GM23338 (cell line): ENCODE measurements at regions not wholly inside any gene's neighbourhood (a gene's known extent, or its start where the extent isn't known, plus 50 kb on each side); places are given as distances from the start of the nearest gene placed in this dataset.

ENCODE experiments used
- ATAC-seq: fragments of 200-7000 bp; cut with Tn5 transposase; 3 replicates; pipeline ENCODE4 v1.9.1; 2020
- DNase-seq: peaks from one replicate; pipeline ENCODE4 v3.0.0-alpha.2; 2015; ENCODE audit warnings: low spot score
- H2AFZ ChIP-seq: fragments of 200-600 bp; sonication (generic); 2 replicates; pipeline ENCODE4 v1.8.0; 2016; ENCODE audit warnings: antibody characterized with exemption, mild to moderate bottlenecking, moderate library complexity
- H3F3A ChIP-seq: fragments of 200-600 bp; sonication (generic); replicated peaks from 2 replicates; pipeline ENCODE4 v1.8.0; 2017; ENCODE audit warnings: antibody characterized with exemption, mixed run types, low read depth
- H3K27ac ChIP-seq: fragments of 200-600 bp; sonication (generic); 2 replicates; pipeline ENCODE4 v1.6.1; 2016; ENCODE audit warnings: low read depth
- H3K27me3 ChIP-seq: fragments of 200-600 bp; sonication (generic); 2 replicates; pipeline ENCODE4 v1.8.0; 2016; ENCODE audit warnings: mild to moderate bottlenecking, mixed run types, moderate library complexity; ENCODE audit not compliant: insufficient read depth
- H3K36me3 ChIP-seq: fragments of 200-600 bp; sonication (generic); 2 replicates; pipeline ENCODE4 v1.8.0; 2016; ENCODE audit warnings: mild to moderate bottlenecking; ENCODE audit not compliant: insufficient read depth
- H3K4me1 ChIP-seq: fragments of 200-600 bp; sonication (generic); 2 replicates; pipeline ENCODE4 v1.8.0; 2016; ENCODE audit warnings: mild to moderate bottlenecking, moderate library complexity; ENCODE audit not compliant: insufficient read depth
- H3K4me2 ChIP-seq: fragments of 200-600 bp; sonication (generic); 2 replicates; pipeline ENCODE4 v1.7.1; 2017; ENCODE audit warnings: mixed run types
- H3K4me3 ChIP-seq: fragments of 200-600 bp; sonication (generic); 2 replicates; pipeline ENCODE4 v1.6.1; 2016; ENCODE audit warnings: mixed run types
- H3K79me2 ChIP-seq: fragments of 200-600 bp; sonication (generic); replicated peaks from 2 replicates; pipeline ENCODE4 v1.8.0; 2017; ENCODE audit warnings: mild to moderate bottlenecking; ENCODE audit not compliant: insufficient read depth
- H3K9me2 ChIP-seq: fragments of 200-600 bp; sonication (generic); 2 replicates; pipeline ENCODE4 v1.8.0; 2017; ENCODE audit not compliant: insufficient read depth
- H4K20me1 ChIP-seq: fragments of 200-600 bp; sonication (generic); replicated peaks from 2 replicates; pipeline ENCODE4 v1.8.0; 2017; ENCODE audit warnings: mild to moderate bottlenecking; ENCODE audit not compliant: insufficient read depth
- H3K27ac Mint-ChIP-seq: 2 replicates; pipeline ENCODE4 v1.8.0; 2020; ENCODE audit warnings: inconsistent platforms, mild to moderate bottlenecking, moderate library complexity, mixed read lengths
- H3K27me3 Mint-ChIP-seq: 3 replicates; pipeline ENCODE4 v1.8.0; 2022; ENCODE audit warnings: low read depth, mild to moderate bottlenecking, moderate library complexity, mixed read lengths, inconsistent platforms; ENCODE audit not compliant: insufficient read depth, poor library complexity
- H3K36me3 Mint-ChIP-seq: 3 replicates; pipeline ENCODE4 v1.8.0; 2021; ENCODE audit warnings: low read depth, mild to moderate bottlenecking, inconsistent platforms, moderate library complexity, mixed read lengths
- H3K4me1 Mint-ChIP-seq: 3 replicates; pipeline ENCODE4 v1.8.0; 2020; ENCODE audit warnings: mild to moderate bottlenecking, inconsistent platforms, mixed read lengths
- H3K4me3 Mint-ChIP-seq: 3 replicates; pipeline ENCODE4 v1.8.0; 2021; ENCODE audit warnings: moderate library complexity, mild to moderate bottlenecking, inconsistent platforms, mixed read lengths
- H3K9me3 Mint-ChIP-seq: 3 replicates; pipeline ENCODE4 v1.8.0; 2020; ENCODE audit warnings: moderate library complexity, mild to moderate bottlenecking, inconsistent platforms, mixed read lengths
- CREB1 ChIP-seq: fragments of 250-450 bp; sonication (Bioruptor Pico); IDR thresholded peaks from 2 replicates; pipeline ENCODE4 v1.5.0; 2020; ENCODE audit warnings: low read depth, mild to moderate bottlenecking, moderate library complexity
- EZH2phosphoT487 ChIP-seq: fragments of 200-600 bp; sonication (generic); IDR thresholded peaks from one replicate; pipeline ENCODE4 v1.8.1; 2018; ENCODE audit warnings: antibody characterized with exemption; ENCODE audit not compliant: unreplicated experiment
- NANOG ChIP-seq: IDR thresholded peaks from 2 replicates; pipeline ENCODE4 v1.6.1; 2016; ENCODE audit warnings: antibody characterized with exemption, borderline replicate concordance
- ZNF114 ChIP-seq: fragments of 250-450 bp; sonication (Bioruptor Pico); IDR thresholded peaks from 2 replicates; pipeline ENCODE4 v1.5.0; 2020; ENCODE audit warnings: mild to moderate bottlenecking, moderate library complexity
- ZNF331 ChIP-seq: fragments of 250-450 bp; sonication (Bioruptor Pico); IDR thresholded peaks from 2 replicates; pipeline ENCODE4 v1.5.0; 2020; ENCODE audit warnings: low read depth, mild to moderate bottlenecking, moderate library complexity
- TF ChIP-seq, protein P1 (sequence below): fragments of 250-450 bp; sonication (Bioruptor Pico); IDR thresholded peaks from 2 replicates; pipeline ENCODE4 v1.5.0; 2020; ENCODE audit warnings: mild to moderate bottlenecking, moderate library complexity
- TF ChIP-seq, protein P2 (sequence below): IDR thresholded peaks from one replicate; pipeline ENCODE4 v1.6.1; 2018; ENCODE audit warnings: antibody characterized with exemption; ENCODE audit not compliant: unreplicated experiment

DNA sequence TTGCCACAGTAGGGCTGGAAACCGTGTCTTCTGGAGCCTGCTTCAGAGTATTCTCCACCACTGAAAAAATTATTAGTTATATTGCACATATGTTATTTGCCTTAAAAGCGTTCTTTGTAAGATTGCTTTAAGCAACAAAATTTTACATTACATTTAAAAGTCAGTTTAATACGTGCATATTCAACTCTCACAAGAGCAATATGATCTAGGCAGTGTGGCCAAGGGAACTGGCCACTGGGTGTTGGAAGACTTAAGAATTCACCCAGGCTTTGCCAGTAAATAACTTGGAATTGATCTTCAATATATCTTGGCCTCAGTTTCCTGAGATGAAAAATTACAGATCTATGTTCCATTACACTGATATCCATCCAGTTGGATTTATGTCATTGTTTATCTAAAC lies 694.4 kb downstream of the EFNA5 start (continued):
- TF ChIP-seq, protein P1, sequence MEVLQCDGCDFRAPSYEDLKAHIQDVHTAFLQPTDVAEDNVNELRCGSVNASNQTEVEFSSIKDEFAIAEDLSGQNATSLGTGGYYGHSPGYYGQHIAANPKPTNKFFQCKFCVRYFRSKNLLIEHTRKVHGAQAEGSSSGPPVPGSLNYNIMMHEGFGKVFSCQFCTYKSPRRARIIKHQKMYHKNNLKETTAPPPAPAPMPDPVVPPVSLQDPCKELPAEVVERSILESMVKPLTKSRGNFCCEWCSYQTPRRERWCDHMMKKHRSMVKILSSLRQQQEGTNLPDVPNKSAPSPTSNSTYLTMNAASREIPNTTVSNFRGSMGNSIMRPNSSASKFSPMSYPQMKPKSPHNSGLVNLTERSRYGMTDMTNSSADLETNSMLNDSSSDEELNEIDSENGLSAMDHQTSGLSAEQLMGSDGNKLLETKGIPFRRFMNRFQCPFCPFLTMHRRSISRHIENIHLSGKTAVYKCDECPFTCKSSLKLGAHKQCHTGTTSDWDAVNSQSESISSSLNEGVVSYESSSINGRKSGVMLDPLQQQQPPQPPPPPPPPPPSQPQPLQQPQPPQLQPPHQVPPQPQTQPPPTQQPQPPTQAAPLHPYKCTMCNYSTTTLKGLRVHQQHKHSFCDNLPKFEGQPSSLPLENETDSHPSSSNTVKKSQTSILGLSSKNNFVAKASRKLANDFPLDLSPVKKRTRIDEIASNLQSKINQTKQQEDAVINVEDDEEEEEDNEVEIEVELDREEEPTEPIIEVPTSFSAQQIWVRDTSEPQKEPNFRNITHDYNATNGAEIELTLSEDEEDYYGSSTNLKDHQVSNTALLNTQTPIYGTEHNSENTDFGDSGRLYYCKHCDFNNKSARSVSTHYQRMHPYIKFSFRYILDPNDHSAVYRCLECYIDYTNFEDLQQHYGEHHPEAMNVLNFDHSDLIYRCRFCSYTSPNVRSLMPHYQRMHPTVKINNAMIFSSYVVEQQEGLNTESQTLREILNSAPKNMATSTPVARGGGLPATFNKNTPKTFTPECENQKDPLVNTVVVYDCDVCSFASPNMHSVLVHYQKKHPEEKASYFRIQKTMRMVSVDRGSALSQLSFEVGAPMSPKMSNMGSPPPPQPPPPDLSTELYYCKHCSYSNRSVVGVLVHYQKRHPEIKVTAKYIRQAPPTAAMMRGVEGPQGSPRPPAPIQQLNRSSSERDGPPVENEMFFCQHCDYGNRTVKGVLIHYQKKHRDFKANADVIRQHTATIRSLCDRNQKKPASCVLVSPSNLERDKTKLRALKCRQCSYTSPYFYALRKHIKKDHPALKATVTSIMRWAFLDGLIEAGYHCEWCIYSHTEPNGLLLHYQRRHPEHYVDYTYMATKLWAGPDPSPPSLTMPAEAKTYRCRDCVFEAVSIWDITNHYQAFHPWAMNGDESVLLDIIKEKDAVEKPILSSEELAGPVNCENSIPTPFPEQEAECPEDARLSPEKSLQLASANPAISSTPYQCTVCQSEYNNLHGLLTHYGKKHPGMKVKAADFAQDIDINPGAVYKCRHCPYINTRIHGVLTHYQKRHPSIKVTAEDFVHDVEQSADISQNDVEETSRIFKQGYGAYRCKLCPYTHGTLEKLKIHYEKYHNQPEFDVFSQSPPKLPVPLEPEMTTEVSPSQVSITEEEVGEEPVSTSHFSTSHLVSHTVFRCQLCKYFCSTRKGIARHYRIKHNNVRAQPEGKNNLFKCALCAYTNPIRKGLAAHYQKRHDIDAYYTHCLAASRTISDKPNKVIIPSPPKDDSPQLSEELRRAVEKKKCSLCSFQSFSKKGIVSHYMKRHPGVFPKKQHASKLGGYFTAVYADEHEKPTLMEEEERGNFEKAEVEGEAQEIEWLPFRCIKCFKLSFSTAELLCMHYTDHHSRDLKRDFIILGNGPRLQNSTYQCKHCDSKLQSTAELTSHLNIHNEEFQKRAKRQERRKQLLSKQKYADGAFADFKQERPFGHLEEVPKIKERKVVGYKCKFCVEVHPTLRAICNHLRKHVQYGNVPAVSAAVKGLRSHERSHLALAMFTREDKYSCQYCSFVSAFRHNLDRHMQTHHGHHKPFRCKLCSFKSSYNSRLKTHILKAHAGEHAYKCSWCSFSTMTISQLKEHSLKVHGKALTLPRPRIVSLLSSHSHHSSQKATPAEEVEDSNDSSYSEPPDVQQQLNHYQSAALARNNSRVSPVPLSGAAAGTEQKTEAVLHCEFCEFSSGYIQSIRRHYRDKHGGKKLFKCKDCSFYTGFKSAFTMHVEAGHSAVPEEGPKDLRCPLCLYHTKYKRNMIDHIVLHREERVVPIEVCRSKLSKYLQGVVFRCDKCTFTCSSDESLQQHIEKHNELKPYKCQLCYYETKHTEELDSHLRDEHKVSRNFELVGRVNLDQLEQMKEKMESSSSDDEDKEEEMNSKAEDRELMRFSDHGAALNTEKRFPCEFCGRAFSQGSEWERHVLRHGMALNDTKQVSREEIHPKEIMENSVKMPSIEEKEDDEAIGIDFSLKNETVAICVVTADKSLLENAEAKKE, result no peak
- TF ChIP-seq NANOG (no peak), ZNF114 (CRISPR knock-in tag) (no peak)

DNA sequence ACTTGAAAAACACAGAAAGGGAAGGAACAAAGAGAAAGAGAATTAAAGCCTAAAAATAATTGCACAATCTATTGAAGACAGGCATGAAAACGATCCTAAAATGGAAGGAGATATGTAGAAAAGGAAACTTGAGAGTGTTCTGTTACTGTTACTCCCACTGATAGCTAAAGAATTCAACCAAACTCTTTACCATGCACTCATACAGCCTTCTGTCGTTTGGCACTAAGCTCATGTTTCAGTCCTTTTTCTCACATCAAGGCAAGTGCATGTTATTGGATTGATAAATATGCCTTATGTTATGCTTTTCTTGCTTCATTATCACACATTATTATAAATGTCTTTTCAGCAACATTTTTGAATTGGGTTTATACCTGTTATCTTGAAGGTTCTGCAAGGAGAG lies 696.5 kb downstream of the EFNA5 start:
- Histone ChIP-seq H3K4me1 (peaks cover 61% of the 10 kb centered on the region), H3K4me3 (no peak overlapping the region), H3K27ac (no peak overlapping the region), H4K20me1 (no peaks in the 10 kb centered on the region), H3F3A (no peaks in the 10 kb centered on the region), H3K79me2 (peaks cover 51% of the 10 kb centered on the region), H3K9me2 (no peaks in the 10 kb centered on the region), H2AFZ (no peak overlapping the region), H3K27me3 (no peaks in the 10 kb centered on the region), H3K36me3 (no peaks in the 10 kb centered on the region), H3K4me2 (peak overlapping the region; percentile 40)
- H3K4me1 Mint-ChIP-seq, result peaks cover 43% of the 10 kb centered on the region
- H3K36me3 Mint-ChIP-seq, result peaks cover 5% of the 10 kb centered on the region
- peak; percentile 60 for ATAC-seq
- H3K27me3 Mint-ChIP-seq, result no peaks in the 10 kb centered on the region
- H3K9me3 Mint-ChIP-seq, result no peaks in the 10 kb centered on the region
- no peak overlapping the region for H3K4me3 Mint-ChIP-seq
- H3K27ac Mint-ChIP-seq, result peak overlapping the region; percentile 39; the same call in 1 of the 2 replicates
- no peak for DNase-seq
- no peak for TF ChIP-seq EZH2phosphoT487
- TF ChIP-seq, protein P2, sequence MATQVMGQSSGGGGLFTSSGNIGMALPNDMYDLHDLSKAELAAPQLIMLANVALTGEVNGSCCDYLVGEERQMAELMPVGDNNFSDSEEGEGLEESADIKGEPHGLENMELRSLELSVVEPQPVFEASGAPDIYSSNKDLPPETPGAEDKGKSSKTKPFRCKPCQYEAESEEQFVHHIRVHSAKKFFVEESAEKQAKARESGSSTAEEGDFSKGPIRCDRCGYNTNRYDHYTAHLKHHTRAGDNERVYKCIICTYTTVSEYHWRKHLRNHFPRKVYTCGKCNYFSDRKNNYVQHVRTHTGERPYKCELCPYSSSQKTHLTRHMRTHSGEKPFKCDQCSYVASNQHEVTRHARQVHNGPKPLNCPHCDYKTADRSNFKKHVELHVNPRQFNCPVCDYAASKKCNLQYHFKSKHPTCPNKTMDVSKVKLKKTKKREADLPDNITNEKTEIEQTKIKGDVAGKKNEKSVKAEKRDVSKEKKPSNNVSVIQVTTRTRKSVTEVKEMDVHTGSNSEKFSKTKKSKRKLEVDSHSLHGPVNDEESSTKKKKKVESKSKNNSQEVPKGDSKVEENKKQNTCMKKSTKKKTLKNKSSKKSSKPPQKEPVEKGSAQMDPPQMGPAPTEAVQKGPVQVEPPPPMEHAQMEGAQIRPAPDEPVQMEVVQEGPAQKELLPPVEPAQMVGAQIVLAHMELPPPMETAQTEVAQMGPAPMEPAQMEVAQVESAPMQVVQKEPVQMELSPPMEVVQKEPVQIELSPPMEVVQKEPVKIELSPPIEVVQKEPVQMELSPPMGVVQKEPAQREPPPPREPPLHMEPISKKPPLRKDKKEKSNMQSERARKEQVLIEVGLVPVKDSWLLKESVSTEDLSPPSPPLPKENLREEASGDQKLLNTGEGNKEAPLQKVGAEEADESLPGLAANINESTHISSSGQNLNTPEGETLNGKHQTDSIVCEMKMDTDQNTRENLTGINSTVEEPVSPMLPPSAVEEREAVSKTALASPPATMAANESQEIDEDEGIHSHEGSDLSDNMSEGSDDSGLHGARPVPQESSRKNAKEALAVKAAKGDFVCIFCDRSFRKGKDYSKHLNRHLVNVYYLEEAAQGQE, result no peak
- TF ChIP-seq, protein P1, result no peak
- no peak for TF ChIP-seq ZNF331 (CRISPR knock-in tag)
- TF ChIP-seq ZNF114 (CRISPR knock-in tag), result no peak
- no peak for TF ChIP-seq CREB1 (CRISPR knock-in tag)
